ENCODE measurements at regions not wholly inside any gene's neighbourhood (a gene's known extent, or its start where the extent isn't known, plus 50 kb on each side); places are given as distances from the start of the nearest gene placed in this dataset.

DNA sequence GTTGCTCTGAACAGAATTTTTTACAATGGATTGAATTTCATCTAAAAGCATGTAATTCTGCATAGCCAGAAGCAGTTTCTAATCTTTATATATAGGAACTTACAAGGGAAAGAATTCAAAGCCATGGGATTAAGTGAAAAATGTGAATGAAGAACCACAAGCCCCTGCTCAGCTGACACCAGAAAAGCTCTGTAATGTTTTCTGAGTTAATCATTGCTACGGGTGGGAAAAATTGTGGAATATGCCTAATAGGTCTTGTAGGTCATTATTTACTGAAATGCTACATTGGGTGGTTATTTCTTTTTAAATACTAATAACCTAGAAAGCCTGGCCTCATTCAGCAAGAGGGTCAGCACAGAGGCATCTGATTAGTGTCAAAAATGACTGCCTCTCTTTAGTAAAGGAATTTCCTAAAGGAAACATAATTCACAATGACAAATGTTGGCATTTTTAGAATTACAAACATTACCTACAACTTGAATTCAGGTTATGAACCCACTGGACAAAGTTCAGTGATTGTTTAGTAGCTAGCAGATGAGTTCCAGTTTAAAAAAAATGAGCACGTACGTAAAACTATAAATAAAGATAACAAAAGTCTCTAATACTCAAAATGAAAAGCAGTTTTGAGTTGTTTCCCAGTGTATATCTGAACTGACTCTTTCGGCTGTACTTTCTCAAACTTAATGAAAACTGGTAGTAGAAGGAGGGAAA is 75.3 kb downstream of the BMP4 start:
- Mint-ChIP-seq H3K27ac (no peak overlapping the region), H3K4me3 (no peak overlapping the region), H3K9me3 (peaks cover 0 to 4% (median 2%) of the 10 kb centered on the region in 7 donors), H3K4me1 (no peaks in the 10 kb centered on the region), H3K36me3 (no peaks in the 10 kb centered on the region), H3K27me3 (ENCODE audit: low read depth in 3 of 3) (peaks cover 0 to 5% (median 4%) of the 10 kb centered on the region in 3 donors)
- no peaks in the 10 kb centered on the region for H3K27me3 ChIP-seq (ENCODE audit: control insufficient read depth in 2 of 2, insufficient read depth in 2 of 2, low read length in 2 of 2)
- H3K4me3 ChIP-seq (replicated peaks in 1 of 3; ENCODE audit: low read depth in 2 of 3, low read length in 3 of 3), result no peak overlapping the region
- WGBS (ENCODE audit: insufficient coverage), result no CpG with 5 or more reads among the region's 4 CpGs
- H3K79me2 ChIP-seq (ENCODE audit: insufficient read depth, low read length), result no peaks in the 10 kb centered on the region
- H2AFZ ChIP-seq (ENCODE audit: insufficient read depth, low read depth, low read length, poor library complexity, severe bottlenecking), result no peak overlapping the region
- no peaks in the 10 kb centered on the region for H3K4me1 ChIP-seq (ENCODE audit: control insufficient read depth in 1 of 2, insufficient read depth in 2 of 2, low read length in 2 of 2)
- H4K20me1 ChIP-seq (ENCODE audit: insufficient read depth, low read length), result no peaks in the 10 kb centered on the region
- no peak overlapping the region for H3K9ac ChIP-seq (ENCODE audit: insufficient read depth, low read length, poor library complexity, severe bottlenecking)
- H3K27ac ChIP-seq (ENCODE audit: low read depth in 1 of 2, low read length in 2 of 2), result no peak overlapping the region
- H3K4me2 ChIP-seq (replicated peaks; ENCODE audit: extremely low read depth, low read length, poor library complexity, severe bottlenecking), result no peak overlapping the region
- intact Hi-C loops (cut with micrococcal nuclease), result no loop called here
- no peaks in the 10 kb centered on the region for H3K9me3 ChIP-seq (replicated peaks in 1 of 2; ENCODE audit: control insufficient read depth in 1 of 2, insufficient read depth in 1 of 2, low read length in 2 of 2)
- TF ChIP-seq, protein P1, sequence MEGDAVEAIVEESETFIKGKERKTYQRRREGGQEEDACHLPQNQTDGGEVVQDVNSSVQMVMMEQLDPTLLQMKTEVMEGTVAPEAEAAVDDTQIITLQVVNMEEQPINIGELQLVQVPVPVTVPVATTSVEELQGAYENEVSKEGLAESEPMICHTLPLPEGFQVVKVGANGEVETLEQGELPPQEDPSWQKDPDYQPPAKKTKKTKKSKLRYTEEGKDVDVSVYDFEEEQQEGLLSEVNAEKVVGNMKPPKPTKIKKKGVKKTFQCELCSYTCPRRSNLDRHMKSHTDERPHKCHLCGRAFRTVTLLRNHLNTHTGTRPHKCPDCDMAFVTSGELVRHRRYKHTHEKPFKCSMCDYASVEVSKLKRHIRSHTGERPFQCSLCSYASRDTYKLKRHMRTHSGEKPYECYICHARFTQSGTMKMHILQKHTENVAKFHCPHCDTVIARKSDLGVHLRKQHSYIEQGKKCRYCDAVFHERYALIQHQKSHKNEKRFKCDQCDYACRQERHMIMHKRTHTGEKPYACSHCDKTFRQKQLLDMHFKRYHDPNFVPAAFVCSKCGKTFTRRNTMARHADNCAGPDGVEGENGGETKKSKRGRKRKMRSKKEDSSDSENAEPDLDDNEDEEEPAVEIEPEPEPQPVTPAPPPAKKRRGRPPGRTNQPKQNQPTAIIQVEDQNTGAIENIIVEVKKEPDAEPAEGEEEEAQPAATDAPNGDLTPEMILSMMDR (IDR thresholded peaks at IDR 0.05), result no peak
- no peaks in the 10 kb centered on the region for H3K36me3 ChIP-seq (replicated peaks in 1 of 2; ENCODE audit: control insufficient read depth in 1 of 2, insufficient read depth in 2 of 2, low read length in 2 of 2)
- DNase-seq, result no peak

DNA sequence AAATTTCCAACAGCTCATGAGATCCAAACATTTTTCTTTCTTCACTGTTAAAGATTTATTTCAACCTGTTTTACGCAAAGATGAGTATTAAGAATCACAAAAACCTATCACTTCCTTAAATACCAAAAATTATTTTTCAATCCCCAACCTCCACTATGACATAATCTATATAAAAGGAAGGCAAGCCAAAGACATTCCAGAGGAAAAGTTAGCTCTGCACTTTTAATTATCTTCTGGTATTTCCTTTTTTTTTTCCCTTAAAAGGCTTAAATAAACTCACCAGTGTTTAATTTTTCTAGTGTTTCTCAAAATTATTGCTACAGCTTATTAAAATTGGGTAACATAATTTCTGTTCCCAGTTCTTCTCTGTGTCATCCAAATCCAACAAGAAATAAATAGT is 75.9 kb downstream of the BMP4 start:
- H2AFZ ChIP-seq (ENCODE audit: insufficient read depth, low read depth, low read length, poor library complexity, severe bottlenecking), result no peak overlapping the region
- intact Hi-C loops (cut with micrococcal nuclease), result no loop called here
- Mint-ChIP-seq H3K27me3 (ENCODE audit: low read depth in 3 of 3) (peaks cover 0 to 4% (median 3%) of the 10 kb centered on the region in 3 donors), H3K27ac (no peak overlapping the region), H3K4me3 (no peak overlapping the region), H3K36me3 (no peaks in the 10 kb centered on the region), H3K4me1 (no peaks in the 10 kb centered on the region), H3K9me3 (peaks cover 0 to 7% (median 3%) of the 10 kb centered on the region in 7 donors)
- H3K79me2 ChIP-seq (ENCODE audit: insufficient read depth, low read length), result no peaks in the 10 kb centered on the region
- H3K4me1 ChIP-seq (ENCODE audit: control insufficient read depth in 1 of 2, insufficient read depth in 2 of 2, low read length in 2 of 2), result no peaks in the 10 kb centered on the region
- no peaks in the 10 kb centered on the region for H3K36me3 ChIP-seq (replicated peaks in 1 of 2; ENCODE audit: control insufficient read depth in 1 of 2, insufficient read depth in 2 of 2, low read length in 2 of 2)
- no peak overlapping the region for H3K27ac ChIP-seq (ENCODE audit: low read depth in 1 of 2, low read length in 2 of 2)
- TF ChIP-seq, protein P1 (IDR thresholded peaks at IDR 0.05), result no peak
- no peak for DNase-seq
- H4K20me1 ChIP-seq (ENCODE audit: insufficient read depth, low read length), result no peaks in the 10 kb centered on the region
- no peak overlapping the region for H3K4me3 ChIP-seq (replicated peaks in 1 of 3; ENCODE audit: low read depth in 2 of 3, low read length in 3 of 3)
- WGBS (ENCODE audit: insufficient coverage), result no CpG with 5 or more reads among the region's 1 CpG
- no peak overlapping the region for H3K4me2 ChIP-seq (replicated peaks; ENCODE audit: extremely low read depth, low read length, poor library complexity, severe bottlenecking)
- H3K27me3 ChIP-seq (ENCODE audit: control insufficient read depth in 2 of 2, insufficient read depth in 2 of 2, low read length in 2 of 2), result no peaks in the 10 kb centered on the region
- H3K9ac ChIP-seq (ENCODE audit: insufficient read depth, low read length, poor library complexity, severe bottlenecking), result no peak overlapping the region
- H3K9me3 ChIP-seq (replicated peaks in 1 of 2; ENCODE audit: control insufficient read depth in 1 of 2, insufficient read depth in 1 of 2, low read length in 2 of 2), result no peaks in the 10 kb centered on the region

All from CD14-positive monocyte (primary cell).